NCI-H2171 treated with DMSO at 0.1 percent for 48 hours (cell line): ENCODE measurements at regions not wholly inside any gene's neighbourhood (a gene's known extent, or its start where the extent isn't known, plus 50 kb on each side); places are given as distances from the start of the nearest gene placed in this dataset.
"Not testable (repeated sequence)": the region's sequence is repeated elsewhere in the genome, so short reads cannot be mapped to it uniquely, and the experiment has no call there.

Experiments
- DNase-seq: peaks from one replicate; lab custom pipeline; 2025; lab: John Stamatoyannopoulos, UW

GRCh38 chr5:117623042-117623805 lies 1048.6 kb upstream of the SEMA6A start:
- peak; percentile 79 for DNase-seq

DNA sequence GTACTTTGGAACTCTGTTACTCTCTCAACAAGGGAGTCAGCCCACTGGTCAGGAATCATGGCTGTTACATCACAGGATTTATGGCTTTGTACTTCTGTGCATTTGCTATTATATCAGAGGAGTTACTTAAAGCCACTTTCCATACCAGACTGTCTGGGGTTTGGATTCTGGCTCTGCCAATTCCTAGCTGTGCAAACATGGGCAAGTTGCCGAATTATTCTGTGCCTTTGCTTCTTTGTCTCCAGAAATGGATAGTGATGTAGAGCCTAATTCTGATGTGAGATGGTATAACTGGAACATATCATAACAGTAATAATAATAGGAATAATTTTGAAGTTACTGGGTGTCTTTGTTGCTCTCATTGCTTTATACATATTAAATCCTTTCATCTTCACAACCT lies 1047.3 kb upstream of the SEMA6A start:
- no peak for DNase-seq

DNA sequence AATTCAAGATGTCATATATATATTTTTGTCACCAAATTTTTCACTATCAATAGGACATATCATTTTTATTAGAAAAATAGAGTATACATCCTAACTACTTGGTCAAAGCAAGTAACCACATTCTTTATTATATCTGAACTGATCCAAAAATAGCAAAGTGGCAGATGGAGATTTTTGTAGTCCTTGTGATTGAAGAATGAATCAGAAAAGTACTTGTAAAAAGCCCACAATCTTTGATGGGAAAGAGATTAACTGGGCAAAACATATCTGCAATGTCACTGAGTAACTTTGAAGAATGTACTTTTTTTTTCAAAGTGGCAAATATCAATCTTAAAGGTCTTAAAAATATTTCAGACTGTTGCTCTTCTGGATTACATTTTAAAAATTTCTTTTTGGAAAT lies 1040.6 kb upstream of the SEMA6A start:
- DNase-seq, result no peak

DNA sequence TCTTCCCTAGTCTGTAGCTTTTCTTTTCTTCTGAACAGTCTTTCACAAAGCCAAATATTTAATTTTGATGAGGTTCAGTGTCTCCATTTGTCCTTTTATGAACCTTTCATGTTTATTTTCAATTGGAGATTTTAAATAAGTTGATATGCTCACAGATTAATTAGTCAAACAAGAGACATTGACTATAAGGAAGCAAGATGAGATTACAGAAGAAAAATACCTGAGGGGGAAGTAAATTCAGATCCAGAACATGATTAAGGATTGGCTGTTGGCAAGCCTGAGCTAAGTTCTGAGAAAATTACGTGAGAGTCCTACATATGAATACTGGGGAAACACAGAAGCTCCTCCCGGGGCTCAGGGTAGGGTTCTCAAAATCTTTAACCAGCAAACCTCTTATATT lies 1039.8 kb upstream of the SEMA6A start:
- no peak for DNase-seq

- DNase-seq, result no peak
Observed at GRCh38 chr5:117604845-117605244, 1030.2 kb upstream of the SEMA6A start.

GRCh38 chr5:117599811-117600210 lies 1025.2 kb upstream of the SEMA6A start:
- DNase-seq, result not testable (repeated sequence)

- no peak for DNase-seq
Observed at GRCh38 chr5:117594166-117594565, 1019.5 kb upstream of the SEMA6A start.

- peak; percentile 2 for DNase-seq
Observed at GRCh38 chr5:117590944-117591343, 1016.3 kb upstream of the SEMA6A start.

GRCh38 chr5:117588611-117589010 lies 1014.0 kb upstream of the SEMA6A start:
- DNase-seq, result no peak

DNA sequence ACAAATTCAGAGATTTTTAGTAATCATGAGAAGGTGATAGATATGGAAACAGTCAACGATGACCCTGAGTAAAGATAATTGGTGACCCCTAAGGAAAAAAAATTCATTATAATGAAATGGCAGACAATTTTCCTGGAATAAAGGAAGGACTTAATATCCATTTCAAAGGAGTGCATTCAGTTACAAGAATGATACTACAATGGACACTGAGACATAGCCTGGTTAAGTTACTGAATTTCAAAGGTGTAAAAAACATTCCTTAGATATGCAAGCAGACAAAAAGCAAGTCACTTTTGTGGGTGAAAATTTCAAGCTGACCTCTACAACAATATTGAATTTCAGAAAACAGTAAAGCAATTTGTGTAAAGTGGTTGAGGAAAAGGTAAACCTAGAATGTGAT lies 1012.5 kb upstream of the SEMA6A start:
- DNase-seq, result no peak

DNA sequence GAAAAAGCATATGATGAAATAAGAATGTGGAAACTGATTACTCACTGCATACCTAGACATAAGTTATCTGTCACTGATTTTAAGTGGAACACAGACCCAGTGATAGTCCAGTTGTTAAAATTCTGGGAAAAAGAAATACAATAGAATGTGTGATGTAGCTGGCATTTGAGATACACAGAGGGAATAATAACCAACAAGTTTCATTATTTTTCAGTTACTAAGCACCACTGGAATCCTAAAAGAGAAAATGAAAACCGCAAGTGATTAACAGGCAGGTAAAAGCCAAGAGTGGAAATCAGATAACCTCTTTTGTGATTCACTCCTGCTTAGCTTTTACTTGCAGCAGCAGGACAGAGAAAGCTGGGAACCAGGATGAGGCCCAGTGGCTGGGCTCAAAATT lies 994.0 kb upstream of the SEMA6A start:
- no peak for DNase-seq

DNA sequence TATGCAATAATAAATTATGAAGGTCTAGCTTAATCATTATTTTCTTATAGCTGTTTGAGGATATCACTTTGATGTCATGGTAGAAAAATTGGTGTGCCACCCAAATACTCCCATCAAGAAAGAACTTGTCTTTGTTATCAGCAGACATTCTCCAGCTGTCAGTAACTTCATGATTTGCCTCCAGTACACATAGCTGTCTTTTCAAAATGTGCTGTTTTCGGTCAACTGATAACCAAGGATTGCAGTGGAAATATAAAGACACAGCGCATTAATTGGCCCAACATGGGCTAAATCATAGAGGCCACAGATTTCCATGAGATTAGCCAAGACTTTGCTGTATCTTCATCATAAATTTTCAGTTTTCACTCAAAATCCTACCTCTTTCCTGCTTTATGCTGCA lies 993.5 kb upstream of the SEMA6A start:
- DNase-seq, result no peak

DNA sequence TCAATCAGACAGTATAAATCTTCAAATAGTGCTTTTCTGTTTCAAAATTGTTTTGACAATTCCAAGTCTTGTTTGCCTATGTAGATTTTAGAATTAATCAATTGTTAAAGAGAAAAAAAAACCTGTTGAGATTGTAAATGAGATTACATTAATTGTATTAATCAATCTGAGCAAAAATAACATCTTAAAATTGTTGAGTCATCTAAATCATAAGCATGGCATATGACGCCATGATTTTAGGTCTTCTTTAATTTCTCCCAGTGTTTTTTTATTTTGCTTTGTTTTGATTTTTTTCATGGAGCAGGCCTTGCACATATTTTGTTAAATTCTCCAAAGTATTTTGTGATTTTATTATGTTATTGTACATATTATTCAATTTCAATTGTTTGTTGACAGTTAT lies 988.0 kb upstream of the SEMA6A start:
- DNase-seq, result no peak

GRCh38 chr5:117561531-117561930 lies 986.9 kb upstream of the SEMA6A start:
- no peak for DNase-seq

DNA sequence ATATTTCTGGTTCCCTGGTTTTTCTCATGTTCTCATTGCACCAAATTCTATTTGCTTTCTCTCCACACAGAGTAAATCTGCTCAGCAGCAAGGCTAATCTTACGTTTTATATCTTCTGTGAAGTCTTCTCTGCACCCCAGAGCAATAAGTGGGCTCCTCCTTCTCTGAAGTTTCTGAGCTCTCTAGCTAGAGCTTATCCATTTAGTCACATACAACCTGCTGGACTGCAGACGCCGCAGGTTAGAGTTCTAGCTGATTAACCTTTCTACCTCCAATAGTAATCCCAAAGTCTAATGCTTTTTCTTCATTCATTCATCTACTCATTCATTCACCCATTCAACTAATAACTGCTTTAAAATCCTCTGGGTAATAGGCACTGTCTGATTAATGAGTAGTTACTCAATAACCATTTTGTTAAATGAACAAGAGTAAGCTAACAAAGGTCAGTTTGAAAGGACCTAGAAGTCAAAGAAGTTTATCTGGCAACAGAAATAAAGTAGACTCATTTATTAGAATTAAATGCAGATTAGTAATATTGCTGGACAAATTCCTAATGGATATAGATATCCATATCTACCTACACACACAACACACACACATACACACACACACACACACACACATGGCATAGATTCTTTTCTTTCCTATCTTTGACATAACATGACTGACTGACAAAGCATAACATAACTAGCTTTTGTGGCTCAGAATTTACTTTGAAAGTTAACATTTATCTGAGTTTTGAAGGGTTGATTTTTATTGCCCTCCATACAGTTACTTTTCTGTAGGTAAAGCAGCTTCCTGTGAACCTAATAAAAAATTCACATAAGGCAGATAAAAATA lies 984.6 kb upstream of the SEMA6A start:
- no peak for DNase-seq

GRCh38 chr5:117551236-117551635 lies 976.6 kb upstream of the SEMA6A start:
- DNase-seq, result peak; percentile 4

GRCh38 chr5:117547192-117547591 lies 972.6 kb upstream of the SEMA6A start:
- DNase-seq, result no peak

DNA sequence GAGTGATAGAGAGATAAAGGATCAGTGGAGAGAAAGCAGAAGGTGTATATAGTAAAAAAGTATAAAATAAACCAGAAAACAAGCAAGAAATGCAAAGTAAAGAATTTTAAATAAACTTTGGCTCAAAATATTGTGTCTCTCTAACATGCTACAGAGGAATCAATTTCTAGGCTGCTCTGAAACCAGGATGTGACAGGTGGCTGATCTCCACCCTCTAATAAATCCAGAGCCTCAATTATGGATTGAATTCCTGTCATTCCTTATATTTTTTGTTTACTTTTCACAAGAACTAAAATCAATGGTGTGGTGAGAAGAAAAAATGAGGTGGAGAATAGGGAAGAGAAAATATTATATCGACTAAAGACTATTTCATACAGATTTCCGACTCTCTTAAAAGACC lies 965.1 kb upstream of the SEMA6A start:
- DNase-seq, result peak; percentile 18

GRCh38 chr5:117533792-117534191 lies 959.2 kb upstream of the SEMA6A start:
- DNase-seq, result no peak

- not testable (repeated sequence) for DNase-seq
Observed at GRCh38 chr5:117533051-117533670, 958.5 kb upstream of the SEMA6A start.

- no peak for DNase-seq
Observed at GRCh38 chr5:117519957-117520500, 945.4 kb upstream of the SEMA6A start.

DNA sequence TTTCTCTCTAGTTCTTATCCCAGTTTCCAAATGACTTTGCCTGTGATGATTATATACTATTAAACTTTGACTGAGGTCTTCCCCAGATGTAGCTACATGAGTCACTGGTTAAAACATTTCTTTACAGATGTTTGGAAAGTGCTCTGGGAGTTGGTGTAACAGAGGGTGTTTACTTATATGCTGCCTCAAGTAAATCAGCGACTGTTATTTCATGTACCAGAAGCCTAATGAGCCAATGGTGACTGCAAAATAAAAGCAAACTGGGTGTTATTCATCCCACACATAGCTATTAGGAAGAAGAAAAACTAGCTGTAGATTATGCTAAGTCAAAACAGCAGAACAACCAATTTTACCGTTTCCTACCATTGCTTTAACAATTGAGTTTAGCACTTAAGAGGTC lies 929.7 kb upstream of the SEMA6A start:
- DNase-seq, result no peak

- DNase-seq, result no peak
Observed at GRCh38 chr5:117497601-117498000, 923.0 kb upstream of the SEMA6A start.
